ENCODE measurements at regions not wholly inside any gene's neighbourhood (a gene's known extent, or its start where the extent isn't known, plus 50 kb on each side); places are given as distances from the start of the nearest gene placed in this dataset.

DNA sequence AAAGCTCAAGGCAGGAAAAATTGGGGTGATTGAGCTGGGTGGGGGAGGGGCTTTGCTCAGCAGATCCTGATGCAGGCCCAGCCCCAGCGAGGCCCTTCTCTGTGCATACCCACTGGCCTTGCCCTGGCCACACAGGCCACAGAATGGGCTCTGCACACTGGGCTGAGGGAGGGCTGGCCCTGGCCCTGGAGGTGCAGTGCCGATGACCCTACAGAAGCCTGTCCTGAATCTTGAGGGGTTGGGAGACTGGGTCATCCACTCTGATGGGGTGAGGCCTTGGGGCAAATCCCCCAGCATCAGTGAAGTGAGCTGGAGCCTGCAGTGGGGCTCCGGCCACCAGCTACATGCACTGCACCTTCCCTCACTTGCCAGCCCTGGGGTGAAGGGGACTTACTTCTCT, 153.1 kb downstream of the URI1 start:
- FAIRE-seq, result no peak
- no peak overlapping the region for H3K27ac Mint-ChIP-seq (ENCODE audit: unreplicated experiment)

DNA sequence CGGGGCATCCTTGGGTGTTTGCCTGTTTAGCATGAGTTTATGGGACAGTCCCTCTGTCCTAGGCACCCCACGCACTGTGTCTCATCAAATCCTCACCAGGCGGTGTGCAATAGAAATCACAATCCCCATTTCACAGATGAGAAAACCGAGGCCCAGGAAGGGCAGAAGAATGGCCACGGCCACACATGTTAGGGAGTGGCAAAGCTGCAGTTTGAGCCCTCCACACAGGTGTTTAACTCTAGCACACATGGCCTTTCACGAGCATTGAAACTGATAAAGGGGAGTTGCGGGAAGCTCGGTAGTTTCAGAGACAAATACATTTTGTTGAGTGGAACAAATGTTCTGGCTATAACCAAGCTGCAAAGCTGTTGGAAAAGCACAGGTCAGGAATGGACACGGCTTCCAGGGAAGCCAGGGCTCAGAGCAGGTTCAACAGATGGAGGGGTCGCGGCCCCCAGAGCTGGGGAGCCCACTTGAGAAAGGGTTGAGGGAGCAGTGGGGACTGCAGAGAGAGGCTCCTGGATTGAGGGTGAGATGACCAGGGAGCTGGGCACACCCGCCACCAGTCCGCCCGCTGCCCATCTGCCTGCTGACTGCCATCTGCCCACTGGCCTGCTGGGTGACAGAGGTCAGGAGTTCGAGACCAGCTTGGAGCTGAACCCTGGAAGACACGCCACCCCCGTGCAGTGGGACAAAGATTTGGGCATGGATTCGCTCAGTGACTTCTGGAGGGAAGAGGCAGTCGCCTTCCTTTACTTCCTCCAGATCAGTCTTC, 154.7 kb downstream of the URI1 start:
- no peaks in the 10 kb centered on the region for H4K20me1 ChIP-seq (ENCODE audit: insufficient read depth, low read length)
- DNase-seq (ENCODE audit: low read depth) (no peak), FAIRE-seq (no peak)
- Mint-ChIP-seq H3K4me1 (ENCODE audit: low read depth, unreplicated experiment) (no peaks in the 10 kb centered on the region), H3K4me3 (ENCODE audit: unreplicated experiment) (no peak overlapping the region), H3K36me3 (ENCODE audit: low read depth, unreplicated experiment) (no peaks in the 10 kb centered on the region), H3K9me3 (ENCODE audit: unreplicated experiment) (peaks cover 3% of the 10 kb centered on the region), H3K27ac (ENCODE audit: unreplicated experiment) (no peak overlapping the region), H3K27me3 (ENCODE audit: low read depth, unreplicated experiment) (peaks cover 30% of the 10 kb centered on the region)
- no peak overlapping the region for H3K9ac ChIP-seq (ENCODE audit: low read length)
- H3K79me2 ChIP-seq (ENCODE audit: insufficient read depth, low read length), result no peaks in the 10 kb centered on the region
- no peaks in the 10 kb centered on the region for H3K4me1 ChIP-seq (ENCODE audit: insufficient read depth, low read length)
- TF ChIP-seq, protein P1, sequence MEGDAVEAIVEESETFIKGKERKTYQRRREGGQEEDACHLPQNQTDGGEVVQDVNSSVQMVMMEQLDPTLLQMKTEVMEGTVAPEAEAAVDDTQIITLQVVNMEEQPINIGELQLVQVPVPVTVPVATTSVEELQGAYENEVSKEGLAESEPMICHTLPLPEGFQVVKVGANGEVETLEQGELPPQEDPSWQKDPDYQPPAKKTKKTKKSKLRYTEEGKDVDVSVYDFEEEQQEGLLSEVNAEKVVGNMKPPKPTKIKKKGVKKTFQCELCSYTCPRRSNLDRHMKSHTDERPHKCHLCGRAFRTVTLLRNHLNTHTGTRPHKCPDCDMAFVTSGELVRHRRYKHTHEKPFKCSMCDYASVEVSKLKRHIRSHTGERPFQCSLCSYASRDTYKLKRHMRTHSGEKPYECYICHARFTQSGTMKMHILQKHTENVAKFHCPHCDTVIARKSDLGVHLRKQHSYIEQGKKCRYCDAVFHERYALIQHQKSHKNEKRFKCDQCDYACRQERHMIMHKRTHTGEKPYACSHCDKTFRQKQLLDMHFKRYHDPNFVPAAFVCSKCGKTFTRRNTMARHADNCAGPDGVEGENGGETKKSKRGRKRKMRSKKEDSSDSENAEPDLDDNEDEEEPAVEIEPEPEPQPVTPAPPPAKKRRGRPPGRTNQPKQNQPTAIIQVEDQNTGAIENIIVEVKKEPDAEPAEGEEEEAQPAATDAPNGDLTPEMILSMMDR (IDR thresholded peaks at IDR 0.05; ENCODE audit: insufficient read depth, low read depth, low read length), result no peak
- TF ChIP-seq EZH2 (IDR thresholded peaks at IDR 0.05; ENCODE audit: insufficient read depth, low read length), result no peak
- H3K4me2 ChIP-seq (ENCODE audit: low read length), result no peak overlapping the region
- H3K36me3 ChIP-seq (ENCODE audit: insufficient read depth, low read length), result no peaks in the 10 kb centered on the region
- peaks cover 4% of the 10 kb centered on the region for H3K9me3 ChIP-seq (ENCODE audit: insufficient read depth, low read depth, low read length)
- no peak overlapping the region for H3K4me3 ChIP-seq (ENCODE audit: insufficient read depth, low read depth, low read length)
- H3K27ac ChIP-seq (ENCODE audit: low read depth, low read length), result no peak overlapping the region
- no peaks in the 10 kb centered on the region for H3K27me3 ChIP-seq (ENCODE audit: insufficient read depth, low read length)
- no peak overlapping the region for H2AFZ ChIP-seq (ENCODE audit: low read depth, low read length)

More for the DNA sequence above, 153.1 kb downstream of the URI1 start:
- H3K4me3 Mint-ChIP-seq (ENCODE audit: unreplicated experiment), result no peak overlapping the region
- H4K20me1 ChIP-seq (ENCODE audit: insufficient read depth, low read length), result no peaks in the 10 kb centered on the region
- H3K27me3 ChIP-seq (ENCODE audit: insufficient read depth, low read length), result no peaks in the 10 kb centered on the region
- H3K9me3 Mint-ChIP-seq (ENCODE audit: unreplicated experiment), result no peaks in the 10 kb centered on the region
- no peaks in the 10 kb centered on the region for H3K36me3 Mint-ChIP-seq (ENCODE audit: low read depth, unreplicated experiment)
- no peaks in the 10 kb centered on the region for H3K36me3 ChIP-seq (ENCODE audit: insufficient read depth, low read length)
- no peak overlapping the region for H3K4me3 ChIP-seq (ENCODE audit: insufficient read depth, low read depth, low read length)
- H3K9me3 ChIP-seq (ENCODE audit: insufficient read depth, low read depth, low read length), result no peaks in the 10 kb centered on the region
- DNase-seq (ENCODE audit: low read depth), result no peak
- H3K4me1 ChIP-seq (ENCODE audit: insufficient read depth, low read length), result no peaks in the 10 kb centered on the region
- H3K4me2 ChIP-seq (ENCODE audit: low read length), result no peak overlapping the region
- H3K27ac ChIP-seq (ENCODE audit: low read depth, low read length), result no peak overlapping the region
- H3K79me2 ChIP-seq (ENCODE audit: insufficient read depth, low read length), result no peaks in the 10 kb centered on the region
- H3K9ac ChIP-seq (ENCODE audit: low read length), result no peak overlapping the region
- no peak overlapping the region for H2AFZ ChIP-seq (ENCODE audit: low read depth, low read length)
- no peaks in the 10 kb centered on the region for H3K4me1 Mint-ChIP-seq (ENCODE audit: low read depth, unreplicated experiment)
- peaks cover 35% of the 10 kb centered on the region for H3K27me3 Mint-ChIP-seq (ENCODE audit: low read depth, unreplicated experiment)
- TF ChIP-seq EZH2 (IDR thresholded peaks at IDR 0.05; ENCODE audit: insufficient read depth, low read length), result no peak
- TF ChIP-seq, protein P1 (IDR thresholded peaks at IDR 0.05; ENCODE audit: insufficient read depth, low read depth, low read length), result no peak

DNA sequence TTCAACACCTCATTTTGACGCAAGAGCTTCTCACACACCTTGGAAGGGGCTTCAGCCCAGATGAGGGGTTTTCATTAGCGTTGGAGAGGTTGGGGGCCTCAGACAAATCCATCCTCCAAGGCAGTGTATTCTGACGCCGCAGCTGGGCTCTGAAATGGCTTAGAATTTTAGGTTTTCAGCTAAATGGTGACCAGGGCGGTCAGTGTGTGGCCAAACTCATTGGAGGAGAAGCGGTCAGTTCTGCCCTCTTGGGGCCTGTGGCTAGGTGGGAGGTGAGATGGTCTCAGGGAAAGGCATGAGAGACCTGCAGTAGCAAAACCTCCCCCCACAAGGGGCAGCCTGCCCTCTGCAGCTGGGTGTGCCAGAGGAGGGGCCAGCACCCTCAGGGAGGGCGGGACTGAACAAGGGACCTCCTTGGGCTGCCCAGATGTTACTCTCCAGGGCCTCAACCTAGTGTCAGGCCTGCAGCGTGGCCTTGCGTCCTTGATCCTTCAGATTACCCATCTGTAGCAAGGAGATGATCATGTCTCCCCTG, 155.8 kb downstream of the URI1 start:
- peaks cover 3% of the 10 kb centered on the region for H3K9me3 Mint-ChIP-seq (ENCODE audit: unreplicated experiment)
- FAIRE-seq (no peak), DNase-seq (ENCODE audit: low read depth) (no peak)
- no peak overlapping the region for H3K4me3 Mint-ChIP-seq (ENCODE audit: unreplicated experiment)
- H3K9me3 ChIP-seq (ENCODE audit: insufficient read depth, low read depth, low read length), result peaks cover 4% of the 10 kb centered on the region
- TF ChIP-seq, protein P1 (IDR thresholded peaks at IDR 0.05; ENCODE audit: insufficient read depth, low read depth, low read length), result no peak
- TF ChIP-seq EZH2 (IDR thresholded peaks at IDR 0.05; ENCODE audit: insufficient read depth, low read length), result no peak
- no peaks in the 10 kb centered on the region for H3K4me1 ChIP-seq (ENCODE audit: insufficient read depth, low read length)
- no peaks in the 10 kb centered on the region for H3K36me3 ChIP-seq (ENCODE audit: insufficient read depth, low read length)
- H2AFZ ChIP-seq (ENCODE audit: low read depth, low read length), result no peak overlapping the region
- H3K36me3 Mint-ChIP-seq (ENCODE audit: low read depth, unreplicated experiment), result no peaks in the 10 kb centered on the region
- H3K79me2 ChIP-seq (ENCODE audit: insufficient read depth, low read length), result no peaks in the 10 kb centered on the region
- no peaks in the 10 kb centered on the region for H4K20me1 ChIP-seq (ENCODE audit: insufficient read depth, low read length)
- no peak overlapping the region for H3K27ac ChIP-seq (ENCODE audit: low read depth, low read length)
- H3K27ac Mint-ChIP-seq (ENCODE audit: unreplicated experiment), result no peak overlapping the region
- H3K4me1 Mint-ChIP-seq (ENCODE audit: low read depth, unreplicated experiment), result no peaks in the 10 kb centered on the region
- no peak overlapping the region for H3K9ac ChIP-seq (ENCODE audit: low read length)
- no peak overlapping the region for H3K4me3 ChIP-seq (ENCODE audit: insufficient read depth, low read depth, low read length)
- no peak overlapping the region for H3K4me2 ChIP-seq (ENCODE audit: low read length)
- no peaks in the 10 kb centered on the region for H3K27me3 ChIP-seq (ENCODE audit: insufficient read depth, low read length)
- H3K27me3 Mint-ChIP-seq (ENCODE audit: low read depth, unreplicated experiment), result peaks cover 30% of the 10 kb centered on the region
